HEK293 (cell line): ENCODE measurements at regions not wholly inside any gene's neighbourhood (a gene's known extent, or its start where the extent isn't known, plus 50 kb on each side); places are given as distances from the start of the nearest gene placed in this dataset.

Experiments
- CTCF ChIA-PET: fragments of 350-600 bp; formaldehyde crosslinking; extraction: SDS; loops from one replicate; lab custom pipeline; 2021; ENCODE audit warnings: antibody characterized with exemption; lab: Yijun Ruan, JAX
- POLR2A ChIA-PET: fragments of 300-600 bp; formaldehyde crosslinking; extraction: SDS; loops from one replicate; lab custom pipeline; 2020; ENCODE audit warnings: antibody characterized with exemption, inconsistent platforms; lab: Yijun Ruan, JAX
- H3K27ac ChIP-seq: fragments of 200-500 bp; sonication (Bioruptor generic); 2 replicates; pipeline ENCODE4 v1.5.1; 2014; ENCODE audit warnings: low read depth, low read length, control low read depth, inconsistent platforms; ENCODE audit errors: extremely low read depth
- H3K36me3 ChIP-seq, 2 experiments: fragments of 200-500 bp in 1 of 2; sonication (Bioruptor generic) in 1 of 2; 1 replicate in 1 of 2; 2 replicates in 1 of 2; pipeline ENCODE4 v1.5.1; 2014 to 2017; ENCODE audit warnings: inconsistent platforms in 2 of 2, low read length in 2 of 2; ENCODE audit not compliant: control insufficient read depth in 2 of 2, insufficient read depth in 1 of 2
- H3K4me1 ChIP-seq: fragments of 200-500 bp; sonication (Bioruptor generic); 2 replicates; pipeline ENCODE4 v1.5.1; 2014; ENCODE audit warnings: mild to moderate bottlenecking, low read length, inconsistent platforms; ENCODE audit not compliant: control insufficient read depth, insufficient read depth
- H3K4me3 ChIP-seq: 2 replicates; pipeline ENCODE4 v1.5.1; 2011; ENCODE audit warnings: low read depth, mild to moderate bottlenecking, control low read depth, low read length, moderate library complexity
- H3K9me3 ChIP-seq: fragments of 200-500 bp; sonication (Bioruptor generic); 2 replicates; pipeline ENCODE4 v1.5.1; 2014; ENCODE audit warnings: low read depth, low read length, inconsistent platforms; ENCODE audit not compliant: control insufficient read depth, insufficient read depth
- EGR2 ChIP-seq: fragments of 450-650 bp; formaldehyde crosslinking; IDR thresholded peaks from 2 replicates; pipeline ENCODE4 v1.5.1; 2016; ENCODE audit warnings: low read depth, missing biosample characterization, missing genetic modification characterization
- GLI4 ChIP-seq: fragments of 450-650 bp; formaldehyde crosslinking; IDR thresholded peaks from 2 replicates; pipeline ENCODE4 v1.5.1; 2016; ENCODE audit warnings: missing biosample characterization, missing genetic modification characterization
- OSR2 ChIP-seq: fragments of 450-650 bp; formaldehyde crosslinking; IDR thresholded peaks from 2 replicates; pipeline ENCODE4 v1.5.1; 2016; ENCODE audit warnings: missing biosample characterization, missing genetic modification characterization
- PRDM10 ChIP-seq: fragments of 450-650 bp; formaldehyde crosslinking; IDR thresholded peaks from 2 replicates; pipeline ENCODE4 v1.5.1; 2016; ENCODE audit warnings: missing biosample characterization, missing genetic modification characterization
- REPIN1 ChIP-seq: fragments of 450-650 bp; formaldehyde crosslinking; IDR thresholded peaks from 2 replicates; pipeline ENCODE4 v1.5.1; 2017; ENCODE audit warnings: missing biosample characterization, missing genetic modification characterization, low read depth
- TCF7L2 ChIP-seq: IDR thresholded peaks from 2 replicates; pipeline ENCODE4 v1.6.1; 2011; ENCODE audit warnings: low read depth, mild to moderate bottlenecking, inconsistent platforms, low read length, moderate library complexity, borderline replicate concordance
- ZBTB6 ChIP-seq: fragments of 450-650 bp; formaldehyde crosslinking; IDR thresholded peaks from 2 replicates; pipeline ENCODE4 v1.5.1; 2017; ENCODE audit warnings: missing biosample characterization, missing genetic modification characterization
- ZIC2 ChIP-seq: fragments of 450-650 bp; formaldehyde crosslinking; IDR thresholded peaks from 2 replicates; pipeline ENCODE4 v1.5.1; 2016; ENCODE audit warnings: missing biosample characterization, missing genetic modification characterization
- ZNF138 ChIP-seq: fragments of 450-650 bp; formaldehyde crosslinking; IDR thresholded peaks from 2 replicates; pipeline ENCODE4 v1.5.1; 2016; ENCODE audit warnings: missing biosample characterization, missing genetic modification characterization, borderline replicate concordance
- ZNF302 ChIP-seq: fragments of 450-650 bp; formaldehyde crosslinking; IDR thresholded peaks from 2 replicates; pipeline ENCODE4 v1.5.1; 2016; ENCODE audit warnings: missing biosample characterization, missing genetic modification characterization, low read depth
- ZNF654 ChIP-seq: fragments of 450-650 bp; formaldehyde crosslinking; IDR thresholded peaks from 2 replicates; pipeline ENCODE4 v1.5.1; 2016; ENCODE audit warnings: low read depth, missing biosample characterization, missing genetic modification characterization
- ZNF664 ChIP-seq: fragments of 450-650 bp; formaldehyde crosslinking; IDR thresholded peaks from 2 replicates; pipeline ENCODE4 v1.5.1; 2016; ENCODE audit warnings: missing biosample characterization, missing genetic modification characterization
- ZNF843 ChIP-seq: fragments of 450-650 bp; formaldehyde crosslinking; IDR thresholded peaks from 2 replicates; pipeline ENCODE4 v1.5.1; 2016; ENCODE audit warnings: missing biosample characterization, missing genetic modification characterization
- ZSCAN23 ChIP-seq: fragments of 450-650 bp; formaldehyde crosslinking; IDR thresholded peaks from 2 replicates; pipeline ENCODE4 v1.5.1; 2016; ENCODE audit warnings: missing biosample characterization, missing genetic modification characterization
- TF ChIP-seq, protein P1 (sequence below): fragments of 450-650 bp; formaldehyde crosslinking; conservative IDR thresholded peaks from 2 replicates; pipeline ENCODE4 v1.5.1; 2016; ENCODE audit warnings: low read depth, missing biosample characterization, missing genetic modification characterization
- TF ChIP-seq, protein P2 (sequence below): fragments of 450-650 bp; formaldehyde crosslinking; IDR thresholded peaks from 2 replicates; pipeline ENCODE4 v1.5.1; 2016; ENCODE audit warnings: missing biosample characterization, missing genetic modification characterization, borderline replicate concordance

GRCh38 chr11:43558556-43559127 is 121.9 kb upstream of the HSD17B12 start:
- no peaks in the 10 kb centered on the region for H3K36me3 ChIP-seq
- no peaks in the 10 kb centered on the region for H3K4me1 ChIP-seq
- TF ChIP-seq TCF7L2 (no peak), EGR2 (tag by site-specific recombination) (peak; percentile 15; the same call in 1 of the 2 replicates), REPIN1 (no peak)
- no peaks in the 10 kb centered on the region for H3K9me3 ChIP-seq
- ChIA-PET POLR2A (no interaction called here), CTCF (interaction anchor here (0.6 to 2.9 kb wide), 7 partner anchors 8 to 772 kb away, joined by 3 to 22 read pairs (median 4); no protein-coding TSS in a partner anchor)
- H3K4me3 ChIP-seq, result no peak overlapping the region
- no peak overlapping the region for H3K27ac ChIP-seq

- no peak overlapping the region for H3K27ac ChIP-seq
- TF ChIP-seq ZIC2 (no peak), ZSCAN23 (tag by site-specific recombination) (no peak), GLI4 (no peak), OSR2 (tag by site-specific recombination) (no peak), ZNF138 (tag by site-specific recombination) (no peak), ZNF664 (tag by site-specific recombination) (no peak), ZNF302 (tag by site-specific recombination) (no peak)
- TF ChIP-seq, protein P1, sequence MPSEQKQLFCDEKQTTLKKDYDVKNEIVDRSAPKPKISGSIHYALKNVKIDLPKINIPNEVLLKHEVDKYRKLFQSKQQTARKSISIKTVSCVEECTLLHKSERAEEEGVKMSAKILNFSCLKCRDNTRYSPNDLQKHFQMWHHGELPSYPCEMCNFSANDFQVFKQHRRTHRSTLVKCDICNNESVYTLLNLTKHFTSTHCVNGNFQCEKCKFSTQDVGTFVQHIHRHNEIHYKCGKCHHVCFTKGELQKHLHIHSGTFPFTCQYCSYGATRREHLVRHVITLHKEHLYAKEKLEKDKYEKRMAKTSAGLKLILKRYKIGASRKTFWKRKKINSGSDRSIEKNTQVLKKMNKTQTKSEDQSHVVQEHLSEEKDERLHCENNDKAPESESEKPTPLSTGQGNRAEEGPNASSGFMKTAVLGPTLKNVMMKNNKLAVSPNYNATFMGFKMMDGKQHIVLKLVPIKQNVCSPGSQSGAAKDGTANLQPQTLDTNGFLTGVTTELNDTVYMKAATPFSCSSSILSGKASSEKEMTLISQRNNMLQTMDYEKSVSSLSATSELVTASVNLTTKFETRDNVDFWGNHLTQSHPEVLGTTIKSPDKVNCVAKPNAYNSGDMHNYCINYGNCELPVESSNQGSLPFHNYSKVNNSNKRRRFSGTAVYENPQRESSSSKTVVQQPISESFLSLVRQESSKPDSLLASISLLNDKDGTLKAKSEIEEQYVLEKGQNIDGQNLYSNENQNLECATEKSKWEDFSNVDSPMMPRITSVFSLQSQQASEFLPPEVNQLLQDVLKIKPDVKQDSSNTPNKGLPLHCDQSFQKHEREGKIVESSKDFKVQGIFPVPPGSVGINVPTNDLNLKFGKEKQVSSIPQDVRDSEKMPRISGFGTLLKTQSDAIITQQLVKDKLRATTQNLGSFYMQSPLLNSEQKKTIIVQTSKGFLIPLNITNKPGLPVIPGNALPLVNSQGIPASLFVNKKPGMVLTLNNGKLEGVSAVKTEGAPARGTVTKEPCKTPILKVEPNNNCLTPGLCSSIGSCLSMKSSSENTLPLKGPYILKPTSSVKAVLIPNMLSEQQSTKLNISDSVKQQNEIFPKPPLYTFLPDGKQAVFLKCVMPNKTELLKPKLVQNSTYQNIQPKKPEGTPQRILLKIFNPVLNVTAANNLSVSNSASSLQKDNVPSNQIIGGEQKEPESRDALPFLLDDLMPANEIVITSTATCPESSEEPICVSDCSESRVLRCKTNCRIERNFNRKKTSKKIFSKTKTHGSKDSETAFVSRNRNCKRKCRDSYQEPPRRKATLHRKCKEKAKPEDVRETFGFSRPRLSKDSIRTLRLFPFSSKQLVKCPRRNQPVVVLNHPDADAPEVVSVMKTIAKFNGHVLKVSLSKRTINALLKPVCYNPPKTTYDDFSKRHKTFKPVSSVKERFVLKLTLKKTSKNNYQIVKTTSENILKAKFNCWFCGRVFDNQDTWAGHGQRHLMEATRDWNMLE (tag by site-specific recombination), result no peak
- TF ChIP-seq, protein P2, sequence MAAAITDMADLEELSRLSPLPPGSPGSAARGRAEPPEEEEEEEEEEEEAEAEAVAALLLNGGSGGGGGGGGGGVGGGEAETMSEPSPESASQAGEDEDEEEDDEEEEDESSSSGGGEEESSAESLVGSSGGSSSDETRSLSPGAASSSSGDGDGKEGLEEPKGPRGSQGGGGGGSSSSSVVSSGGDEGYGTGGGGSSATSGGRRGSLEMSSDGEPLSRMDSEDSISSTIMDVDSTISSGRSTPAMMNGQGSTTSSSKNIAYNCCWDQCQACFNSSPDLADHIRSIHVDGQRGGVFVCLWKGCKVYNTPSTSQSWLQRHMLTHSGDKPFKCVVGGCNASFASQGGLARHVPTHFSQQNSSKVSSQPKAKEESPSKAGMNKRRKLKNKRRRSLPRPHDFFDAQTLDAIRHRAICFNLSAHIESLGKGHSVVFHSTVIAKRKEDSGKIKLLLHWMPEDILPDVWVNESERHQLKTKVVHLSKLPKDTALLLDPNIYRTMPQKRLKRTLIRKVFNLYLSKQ (tag by site-specific recombination), result no peak
- no peaks in the 10 kb centered on the region for H3K36me3 ChIP-seq
- ChIA-PET CTCF (interaction anchor here (1.4 to 2.1 kb wide), 3 partner anchors 11 to 57 kb away, joined by 7 to 11 read pairs (median 10); no protein-coding TSS in a partner anchor), POLR2A (no interaction called here)
- no peak overlapping the region for H3K4me3 ChIP-seq
- no peaks in the 10 kb centered on the region for H3K4me1 ChIP-seq
- H3K9me3 ChIP-seq, result no peaks in the 10 kb centered on the region
Measured at GRCh38 chr11:43561832-43562231, 118.7 kb upstream of the HSD17B12 start.

- H3K4me1 ChIP-seq, result no peaks in the 10 kb centered on the region
- H3K36me3 ChIP-seq, result no peaks in the 10 kb centered on the region
- H3K4me3 ChIP-seq, result no peak overlapping the region
- TF ChIP-seq PRDM10 (tag by site-specific recombination) (no peak), ZNF654 (tag by site-specific recombination) (peak; percentile 49), ZBTB6 (tag by site-specific recombination) (no peak), ZNF843 (tag by site-specific recombination) (no peak)
- POLR2A ChIA-PET, result no interaction called here
- no peak overlapping the region for H3K27ac ChIP-seq
- CTCF ChIA-PET, result interaction anchor here (0.6 to 4.9 kb wide), 18 partner anchors 9 to 993 kb away, joined by 3 to 49 read pairs (median 4); no protein-coding TSS in a partner anchor
- H3K9me3 ChIP-seq, result no peaks in the 10 kb centered on the region
Measured at GRCh38 chr11:43567396-43567975, 113.1 kb upstream of the HSD17B12 start.
